ENCODE measurements at regions not wholly inside any gene's neighbourhood (a gene's known extent, or its start where the extent isn't known, plus 50 kb on each side); places are given as distances from the start of the nearest gene placed in this dataset.
"Not testable (repeated sequence)": the region's sequence is repeated elsewhere in the genome, so short reads cannot be mapped to it uniquely, and the experiment has no call there.

DNA sequence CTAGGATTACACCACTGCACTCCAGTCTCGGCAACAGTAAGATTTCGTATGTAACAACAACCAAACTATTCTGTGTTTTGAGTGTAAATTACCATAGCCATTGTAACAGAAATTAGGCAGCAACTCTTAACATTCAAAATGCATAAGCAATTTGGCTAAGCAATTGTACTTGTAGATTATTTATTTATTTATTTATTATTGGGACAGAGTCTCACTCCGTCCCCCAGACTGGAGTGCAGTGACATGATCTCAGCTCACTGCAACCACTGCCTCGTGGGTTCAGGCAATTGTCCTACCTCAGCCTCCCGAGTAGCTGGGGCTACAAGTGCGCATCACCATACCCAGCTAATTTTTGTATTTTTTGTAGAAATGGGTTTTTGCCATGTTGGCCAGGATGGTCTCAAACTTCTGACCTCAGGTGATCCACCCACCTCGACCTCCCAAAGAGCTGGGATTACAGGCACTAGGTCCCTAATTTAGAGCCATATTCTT lies 1507.1 kb upstream of the TPTE start:
- CTCF ChIA-PET; H3K27me3 ChIP-seq (replicated peaks in 2 of 5; ENCODE audit: control insufficient read depth in 4 of 5, insufficient read depth in 5 of 5, low read length in 4 of 5); DNase-seq; H3K4me3 ChIP-seq (ENCODE audit: control insufficient read depth in 1 of 7, extremely low read depth in 1 of 7, insufficient read depth in 4 of 7, low read depth in 2 of 7, low read length in 6 of 7); H3K36me3 ChIP-seq (ENCODE audit: control insufficient read depth in 4 of 4, insufficient read depth in 4 of 4, low read length in 3 of 4); H3K27ac ChIP-seq (ENCODE audit: insufficient read depth in 1 of 2, low read depth in 1 of 2, low read length in 2 of 2, poor library complexity in 1 of 2, severe bottlenecking in 2 of 2); POLR2A ChIA-PET; H3K4me1 ChIP-seq (ENCODE audit: control extremely low read depth in 1 of 4, control insufficient read depth in 4 of 4, insufficient read depth in 4 of 4, low read length in 3 of 4): not testable (repeated sequence)
- 76% methylated on average over 7 of the region's 7 CpGs for WGBS (ENCODE audit: insufficient coverage)
- peaks cover 0 to 38% (median 1%) of the 10 kb centered on the region in 5 experiments for H3K9me3 ChIP-seq (ENCODE audit: control extremely low read depth in 1 of 5, control insufficient read depth in 4 of 5, insufficient read depth in 2 of 5, low read depth in 1 of 5, low read length in 4 of 5)

DNA sequence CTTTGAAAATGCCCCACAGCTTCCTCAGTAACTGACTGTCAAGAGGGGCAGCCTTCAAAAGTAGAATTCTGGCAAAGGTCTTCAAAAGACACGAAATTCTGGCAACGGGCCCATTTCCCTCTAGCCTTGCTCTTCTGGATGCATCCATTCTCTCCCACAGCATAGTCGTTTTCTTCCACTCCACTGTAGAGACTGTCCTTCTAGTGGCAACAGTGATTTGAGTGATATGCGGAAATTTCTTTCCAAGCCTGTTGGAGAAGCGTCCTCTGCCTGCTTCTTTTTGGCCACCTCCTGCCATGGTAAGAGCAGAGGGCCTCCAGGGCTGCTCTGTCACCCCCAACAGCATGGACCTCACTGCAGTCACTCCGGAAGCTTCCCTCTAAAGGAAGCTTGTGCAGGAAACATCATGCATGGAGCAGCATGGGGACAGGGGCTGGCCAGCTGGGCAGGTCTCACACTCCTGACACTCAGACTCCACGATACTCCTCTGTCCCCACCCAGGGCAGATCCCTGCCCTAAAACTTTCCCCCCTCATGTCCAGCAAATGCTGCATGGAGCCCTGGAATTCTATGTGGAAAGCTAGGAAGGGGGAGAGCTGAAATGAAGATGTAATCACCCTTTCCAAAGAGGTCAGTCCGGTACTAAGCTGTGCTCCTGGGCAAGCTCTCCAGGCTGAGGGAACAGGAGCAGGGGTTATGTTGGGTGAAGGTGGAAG lies 1505.7 kb upstream of the TPTE start:
- H3K4me1 ChIP-seq (ENCODE audit: control extremely low read depth in 1 of 4, control insufficient read depth in 4 of 4, insufficient read depth in 4 of 4, low read length in 3 of 4); H3K36me3 ChIP-seq (ENCODE audit: control insufficient read depth in 4 of 4, insufficient read depth in 4 of 4, low read length in 3 of 4); POLR2A ChIA-PET; CTCF ChIA-PET; H3K27me3 ChIP-seq (replicated peaks in 2 of 5; ENCODE audit: control insufficient read depth in 4 of 5, insufficient read depth in 5 of 5, low read length in 4 of 5); H3K4me3 ChIP-seq (ENCODE audit: control insufficient read depth in 1 of 7, extremely low read depth in 1 of 7, insufficient read depth in 4 of 7, low read depth in 2 of 7, low read length in 6 of 7); H3K27ac ChIP-seq (ENCODE audit: insufficient read depth in 1 of 2, low read depth in 1 of 2, low read length in 2 of 2, poor library complexity in 1 of 2, severe bottlenecking in 2 of 2); DNase-seq: not testable (repeated sequence)
- peaks cover 0 to 36% (median 1%) of the 10 kb centered on the region in 5 experiments for H3K9me3 ChIP-seq (ENCODE audit: control extremely low read depth in 1 of 5, control insufficient read depth in 4 of 5, insufficient read depth in 2 of 5, low read depth in 1 of 5, low read length in 4 of 5)
- WGBS (ENCODE audit: insufficient coverage): 67% methylated on average over 7 of the region's 8 CpGs

DNA sequence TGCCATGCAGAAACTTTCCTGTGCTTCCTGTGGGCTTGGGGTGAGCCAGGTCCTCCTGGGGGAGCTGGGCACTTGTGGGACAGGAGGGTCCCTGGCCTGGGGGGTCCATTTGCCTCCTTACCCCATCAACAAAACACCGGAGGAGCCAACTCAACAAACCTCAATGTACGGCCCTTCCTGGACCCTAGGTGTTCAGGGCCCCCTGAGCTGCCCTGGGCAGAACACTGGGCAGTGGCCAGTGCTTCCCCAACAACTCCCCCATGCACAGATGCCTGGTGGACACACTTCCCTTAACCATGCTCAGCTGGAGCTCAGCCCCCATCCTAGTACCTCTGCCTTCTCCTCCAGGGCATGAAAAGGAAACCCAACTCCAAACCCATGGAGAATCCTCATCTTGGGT lies 1504.2 kb upstream of the TPTE start:
- peaks cover 0 to 27% (median 1%) of the 10 kb centered on the region in 5 experiments for H3K9me3 ChIP-seq (ENCODE audit: control extremely low read depth in 1 of 5, control insufficient read depth in 4 of 5, insufficient read depth in 2 of 5, low read depth in 1 of 5, low read length in 4 of 5)
- no CpG with 5 or more reads among the region's 2 CpGs for WGBS (ENCODE audit: insufficient coverage)
- H3K4me1 ChIP-seq (ENCODE audit: control extremely low read depth in 1 of 4, control insufficient read depth in 4 of 4, insufficient read depth in 4 of 4, low read length in 3 of 4); H3K27me3 ChIP-seq (replicated peaks in 2 of 5; ENCODE audit: control insufficient read depth in 4 of 5, insufficient read depth in 5 of 5, low read length in 4 of 5); DNase-seq; H3K27ac ChIP-seq (ENCODE audit: insufficient read depth in 1 of 2, low read depth in 1 of 2, low read length in 2 of 2, poor library complexity in 1 of 2, severe bottlenecking in 2 of 2); POLR2A ChIA-PET; H3K36me3 ChIP-seq (ENCODE audit: control insufficient read depth in 4 of 4, insufficient read depth in 4 of 4, low read length in 3 of 4); H3K4me3 ChIP-seq (ENCODE audit: control insufficient read depth in 1 of 7, extremely low read depth in 1 of 7, insufficient read depth in 4 of 7, low read depth in 2 of 7, low read length in 6 of 7): not testable (repeated sequence)
- CTCF ChIA-PET: interaction anchor here (0.8 kb wide), 1 partner anchor 11 kb away, joined by 3 read pairs; no protein-coding TSS in a partner anchor

DNA sequence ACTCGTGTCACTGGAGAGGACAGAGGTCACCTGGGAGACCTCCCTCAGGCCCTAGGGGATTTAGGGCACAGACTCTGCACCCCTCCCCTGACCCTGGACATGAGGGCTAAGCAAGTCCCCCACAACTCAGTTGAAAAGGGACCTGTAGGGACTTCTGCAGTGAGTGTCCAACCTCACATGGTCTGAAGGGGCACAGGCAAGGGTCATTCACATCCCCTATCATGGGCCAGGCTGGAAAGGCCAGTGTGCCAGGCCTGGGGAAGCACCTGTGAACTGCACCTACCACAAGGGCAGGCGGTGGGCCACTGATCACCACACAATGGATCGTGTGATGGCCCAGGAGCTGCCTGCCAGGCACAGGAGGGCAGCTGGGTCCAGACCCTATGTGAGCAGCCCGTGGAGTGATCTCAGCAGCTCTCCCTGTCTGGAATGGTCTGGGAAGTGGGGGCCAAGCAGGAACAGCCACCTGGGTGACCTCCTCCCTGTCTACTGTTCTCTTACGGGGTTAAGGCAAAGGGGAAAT lies 1502.6 kb upstream of the TPTE start:
- not testable (repeated sequence) for H3K4me1 ChIP-seq (ENCODE audit: control extremely low read depth in 1 of 4, control insufficient read depth in 4 of 4, insufficient read depth in 4 of 4, low read length in 3 of 4)

DNA sequence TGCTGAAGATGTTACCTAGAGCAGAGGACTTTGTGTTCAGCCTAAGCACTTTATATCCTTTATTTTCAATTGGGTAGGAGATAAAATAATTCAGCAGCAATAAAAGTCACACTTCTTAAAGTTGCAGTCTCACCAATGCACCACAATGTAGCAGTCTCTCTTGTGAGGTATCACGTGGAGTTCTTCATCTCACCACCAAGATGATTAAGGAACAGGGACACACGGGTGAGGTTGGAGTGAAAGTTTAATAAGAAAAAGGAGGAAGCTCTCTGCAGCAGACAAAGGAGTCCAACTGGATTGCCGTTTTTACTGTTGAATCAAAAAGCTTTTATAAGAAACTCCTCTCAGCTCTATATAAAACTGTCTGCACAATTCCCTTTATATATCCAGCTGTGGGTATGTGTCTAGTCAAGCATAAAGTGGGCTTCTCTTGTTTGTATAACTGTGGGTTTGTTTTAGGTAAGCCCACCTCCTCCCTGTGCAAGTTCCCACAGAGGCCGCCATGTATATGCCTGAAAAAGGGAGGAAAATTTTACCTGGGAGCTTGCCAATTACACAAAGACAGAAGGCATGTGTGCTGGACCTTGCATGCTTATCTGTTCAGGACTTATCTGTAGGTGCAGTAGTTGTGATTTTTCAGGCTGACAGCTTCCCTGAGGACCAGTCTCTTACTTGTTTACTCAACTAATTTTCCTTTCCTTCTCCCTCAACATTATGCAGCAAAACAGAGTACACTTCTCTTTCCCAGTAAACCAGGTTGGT lies 1497.2 kb upstream of the TPTE start:
- H3K27me3 ChIP-seq (replicated peaks in 2 of 5; ENCODE audit: control insufficient read depth in 4 of 5, insufficient read depth in 5 of 5, low read length in 4 of 5); H3K27ac ChIP-seq (ENCODE audit: insufficient read depth in 1 of 2, low read depth in 1 of 2, low read length in 2 of 2, poor library complexity in 1 of 2, severe bottlenecking in 2 of 2); POLR2A ChIA-PET; H3K4me1 ChIP-seq (ENCODE audit: control extremely low read depth in 1 of 4, control insufficient read depth in 4 of 4, insufficient read depth in 4 of 4, low read length in 3 of 4); DNase-seq; H3K4me3 ChIP-seq (ENCODE audit: control insufficient read depth in 1 of 7, extremely low read depth in 1 of 7, insufficient read depth in 4 of 7, low read depth in 2 of 7, low read length in 6 of 7); CTCF ChIA-PET; H3K36me3 ChIP-seq (ENCODE audit: control insufficient read depth in 4 of 4, insufficient read depth in 4 of 4, low read length in 3 of 4): not testable (repeated sequence)
- H3K9me3 ChIP-seq (ENCODE audit: control extremely low read depth in 1 of 5, control insufficient read depth in 4 of 5, insufficient read depth in 2 of 5, low read depth in 1 of 5, low read length in 4 of 5): peaks cover 0 to 11% (median 0%) of the 10 kb centered on the region in 5 experiments
- no CpG with 5 or more reads among the region's 4 CpGs for WGBS (ENCODE audit: insufficient coverage)

More for the DNA sequence above, 1502.6 kb upstream of the TPTE start:
- H3K4me3 ChIP-seq (ENCODE audit: control insufficient read depth in 1 of 7, extremely low read depth in 1 of 7, insufficient read depth in 4 of 7, low read depth in 2 of 7, low read length in 6 of 7); POLR2A ChIA-PET; CTCF ChIA-PET; DNase-seq; H3K27ac ChIP-seq (ENCODE audit: insufficient read depth in 1 of 2, low read depth in 1 of 2, low read length in 2 of 2, poor library complexity in 1 of 2, severe bottlenecking in 2 of 2); H3K27me3 ChIP-seq (replicated peaks in 2 of 5; ENCODE audit: control insufficient read depth in 4 of 5, insufficient read depth in 5 of 5, low read length in 4 of 5); H3K36me3 ChIP-seq (ENCODE audit: control insufficient read depth in 4 of 4, insufficient read depth in 4 of 4, low read length in 3 of 4): not testable (repeated sequence)
- peaks cover 0 to 18% (median 1%) of the 10 kb centered on the region in 5 experiments for H3K9me3 ChIP-seq (ENCODE audit: control extremely low read depth in 1 of 5, control insufficient read depth in 4 of 5, insufficient read depth in 2 of 5, low read depth in 1 of 5, low read length in 4 of 5)
- WGBS (ENCODE audit: insufficient coverage): no CpG with 5 or more reads among the region's 5 CpGs

DNA sequence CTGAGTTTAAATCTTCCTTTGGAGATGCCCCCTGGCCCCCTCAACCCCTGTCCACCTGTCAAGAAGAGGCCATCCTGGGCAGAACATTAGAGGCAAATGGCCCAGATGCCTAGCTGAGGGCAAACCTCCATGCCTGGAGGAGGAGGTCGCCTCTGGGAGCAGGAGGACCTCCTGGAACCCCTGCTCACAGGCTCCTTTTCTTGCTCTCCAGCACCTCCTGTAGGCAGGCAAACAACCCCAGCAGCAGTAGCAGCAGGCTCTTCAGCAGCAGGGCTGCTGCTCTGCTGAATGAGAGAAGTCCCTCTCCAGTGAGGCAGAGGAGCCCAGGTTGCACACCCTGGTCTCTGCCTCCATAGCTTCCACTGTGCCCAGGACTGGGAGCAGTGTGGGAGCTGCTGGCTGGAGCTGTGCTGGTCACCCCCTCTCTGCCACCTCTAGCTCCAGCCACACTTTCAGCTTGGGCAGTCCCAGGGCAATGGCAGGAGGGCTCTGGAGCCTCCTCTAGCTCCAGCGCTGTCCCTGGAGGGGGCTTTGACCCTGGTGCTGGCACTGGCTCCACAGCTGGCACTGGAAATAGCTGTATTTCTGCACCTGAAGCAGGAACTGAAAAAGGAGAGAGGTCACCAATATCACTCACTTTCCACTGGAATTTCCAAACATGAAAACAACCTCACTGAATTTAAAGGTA lies 1494.5 kb upstream of the TPTE start:
- CTCF ChIA-PET; H3K4me3 ChIP-seq (ENCODE audit: control insufficient read depth in 1 of 7, extremely low read depth in 1 of 7, insufficient read depth in 4 of 7, low read depth in 2 of 7, low read length in 6 of 7); H3K36me3 ChIP-seq (ENCODE audit: control insufficient read depth in 4 of 4, insufficient read depth in 4 of 4, low read length in 3 of 4); POLR2A ChIA-PET; H3K27ac ChIP-seq (ENCODE audit: insufficient read depth in 1 of 2, low read depth in 1 of 2, low read length in 2 of 2, poor library complexity in 1 of 2, severe bottlenecking in 2 of 2); H3K27me3 ChIP-seq (replicated peaks in 2 of 5; ENCODE audit: control insufficient read depth in 4 of 5, insufficient read depth in 5 of 5, low read length in 4 of 5); DNase-seq; H3K4me1 ChIP-seq (ENCODE audit: control extremely low read depth in 1 of 4, control insufficient read depth in 4 of 4, insufficient read depth in 4 of 4, low read length in 3 of 4): not testable (repeated sequence)
- peaks cover 0 to 13% (median 0%) of the 10 kb centered on the region in 5 experiments for H3K9me3 ChIP-seq (ENCODE audit: control extremely low read depth in 1 of 5, control insufficient read depth in 4 of 5, insufficient read depth in 2 of 5, low read depth in 1 of 5, low read length in 4 of 5)
- WGBS (ENCODE audit: insufficient coverage): no CpG with 5 or more reads among the region's 2 CpGs
